Fibroblast of lung (primary cell): ENCODE measurements at regions not wholly inside any gene's neighbourhood (a gene's known extent, or its start where the extent isn't known, plus 50 kb on each side); places are given as distances from the start of the nearest gene placed in this dataset.

Experiments used
- CTCF ChIP-seq, 2 donors: IDR thresholded peaks in 1 of 2; conservative IDR thresholded peaks in 1 of 2; 1 replicate in 1 of 2; 2 replicates in 1 of 2; pipeline ENCODE4 v1.5.1; 2011 to 2012; ENCODE audit warnings: low read length in 2 of 2, control low read depth in 1 of 2, inconsistent platforms in 1 of 2, low read depth in 1 of 2, mild to moderate bottlenecking in 1 of 2
- EZH2 ChIP-seq: IDR thresholded peaks from 2 replicates; pipeline ENCODE4 v1.5.1; 2012; ENCODE audit warnings: low read length, control low read depth, mild to moderate bottlenecking; ENCODE audit errors: missing control alignments

- TF ChIP-seq CTCF (conservative IDR thresholded peaks at IDR 0.05 in 1 of 2, IDR thresholded peaks at IDR 0.05 in 1 of 2; ENCODE audit: low read depth in 1 of 2, low read length in 2 of 2) (no peak), EZH2 (no peak)
Measured at GRCh38 chr18:10114717-10115463, 201.1 kb downstream of the VAPA start.
